AG08395 (cell line): ENCODE measurements at regions not wholly inside any gene's neighbourhood (a gene's known extent, or its start where the extent isn't known, plus 50 kb on each side); places are given as distances from the start of the nearest gene placed in this dataset.

Experiments
- DNase-seq: peaks from one replicate; pipeline ENCODE4 v3.0.0; 2012; ENCODE audit warnings: mixed read lengths, low spot score

- DNase-seq: no peak
Observed at GRCh38 chr17:77872714-77873499, 85.6 kb upstream of the TNRC6C start.

GRCh38 chr17:77873500-77874302 is 84.8 kb upstream of the TNRC6C start:
- no peak for DNase-seq

GRCh38 chr17:77874303-77875050 is 84.0 kb upstream of the TNRC6C start:
- no peak for DNase-seq

- peak; percentile 88 for DNase-seq
Observed at GRCh38 chr17:77875051-77875780, 83.3 kb upstream of the TNRC6C start.

GRCh38 chr17:77875881-77876509 is 82.5 kb upstream of the TNRC6C start:
- DNase-seq: peak; percentile 31

- DNase-seq: no peak
Observed at GRCh38 chr17:77877036-77877435, 81.5 kb upstream of the TNRC6C start.

DNA sequence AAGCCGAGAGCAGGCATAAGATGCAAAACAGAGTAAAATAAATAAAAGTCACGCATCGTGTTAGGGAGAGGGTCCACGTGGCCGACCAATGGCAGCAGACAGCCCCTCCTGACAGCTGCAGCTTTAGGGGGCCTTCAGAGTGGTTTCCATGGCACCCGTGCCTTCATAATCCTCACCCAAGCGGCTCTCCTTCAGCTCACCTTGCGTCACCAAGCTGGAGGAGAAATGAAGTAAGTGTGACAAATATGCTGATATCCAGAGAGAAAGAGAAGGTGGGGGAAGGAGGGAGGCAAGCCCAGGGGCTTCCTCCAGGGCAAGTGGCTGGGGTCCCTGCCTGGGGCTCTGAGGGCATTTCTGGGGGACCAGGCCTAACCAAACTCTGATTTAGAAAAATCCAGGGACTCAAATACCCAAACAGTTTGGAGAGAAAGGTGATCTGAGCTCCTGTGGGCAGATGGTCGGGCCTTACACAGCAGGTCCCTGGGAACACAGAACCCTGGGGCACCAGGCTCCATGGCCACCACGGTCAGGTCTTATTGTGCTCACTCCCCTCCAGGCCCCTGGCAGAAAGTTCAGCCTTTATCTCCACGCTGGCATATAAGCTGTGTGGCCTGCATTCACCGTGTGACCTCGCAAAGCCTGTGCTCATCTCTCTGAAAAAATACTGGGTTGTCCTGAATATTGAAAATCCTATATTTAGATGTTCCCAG is 80.7 kb upstream of the TNRC6C start:
- no peak for DNase-seq

DNA sequence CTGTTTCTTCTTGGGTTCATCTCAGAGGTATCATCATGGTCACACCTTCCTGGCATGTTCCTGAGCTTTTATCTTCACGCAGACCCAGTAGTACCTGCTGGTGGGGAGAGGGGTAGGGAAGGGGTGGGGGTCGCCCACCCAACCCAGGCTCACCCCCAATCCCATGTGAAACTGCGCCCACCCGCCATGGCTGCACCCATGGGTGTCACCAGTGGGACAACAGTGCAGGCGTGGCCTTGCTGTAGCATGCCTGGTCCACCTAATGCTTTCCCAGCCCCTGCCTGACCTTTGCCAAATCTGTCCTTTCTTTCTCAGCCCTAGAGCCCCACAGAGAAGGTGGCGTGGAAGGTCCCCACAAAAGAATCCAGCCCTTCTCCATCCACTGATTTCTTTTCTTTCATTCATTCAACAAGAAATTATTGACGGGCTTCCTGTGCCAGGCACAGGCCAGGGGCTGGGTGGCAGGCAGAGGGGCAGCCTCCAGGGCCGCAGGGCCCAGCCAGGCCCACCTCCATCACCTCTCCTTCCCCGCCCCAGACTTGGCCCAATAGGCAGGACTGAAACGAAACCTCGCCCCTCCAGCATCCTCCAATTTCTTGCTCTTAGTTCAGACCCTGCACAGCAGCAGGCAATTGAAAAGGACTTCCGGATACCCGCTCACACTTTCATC is 79.1 kb upstream of the TNRC6C start:
- DNase-seq: no peak

- DNase-seq: no peak
Observed at GRCh38 chr17:77879896-77880280, 78.6 kb upstream of the TNRC6C start.

GRCh38 chr17:77880711-77881450 is 77.6 kb upstream of the TNRC6C start:
- DNase-seq: no peak

- DNase-seq: peak; percentile 65
Observed at GRCh38 chr17:77881545-77881944, 77.0 kb upstream of the TNRC6C start.

DNA sequence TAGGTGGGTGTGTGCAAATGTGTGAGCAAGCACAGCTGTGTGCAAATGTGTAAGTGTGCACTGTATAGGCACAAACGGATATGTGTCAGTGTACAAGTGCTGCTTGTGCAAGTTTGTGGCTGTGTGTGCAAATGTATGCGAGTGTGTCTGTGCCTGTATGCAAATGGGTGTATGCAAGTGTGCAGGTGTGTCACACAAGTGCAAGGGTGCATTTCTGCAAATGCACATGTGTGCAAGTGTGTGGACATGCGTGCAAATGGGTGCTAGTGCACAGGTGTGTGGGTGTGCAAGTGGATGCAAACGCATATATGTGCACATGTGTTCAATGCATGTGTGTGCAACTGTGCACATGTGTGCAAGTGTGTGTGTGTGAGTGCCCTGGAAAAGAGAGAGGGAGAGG is 76.5 kb upstream of the TNRC6C start:
- DNase-seq: no peak

GRCh38 chr17:77882481-77883212 is 75.9 kb upstream of the TNRC6C start:
- DNase-seq: peak; percentile 25

DNA sequence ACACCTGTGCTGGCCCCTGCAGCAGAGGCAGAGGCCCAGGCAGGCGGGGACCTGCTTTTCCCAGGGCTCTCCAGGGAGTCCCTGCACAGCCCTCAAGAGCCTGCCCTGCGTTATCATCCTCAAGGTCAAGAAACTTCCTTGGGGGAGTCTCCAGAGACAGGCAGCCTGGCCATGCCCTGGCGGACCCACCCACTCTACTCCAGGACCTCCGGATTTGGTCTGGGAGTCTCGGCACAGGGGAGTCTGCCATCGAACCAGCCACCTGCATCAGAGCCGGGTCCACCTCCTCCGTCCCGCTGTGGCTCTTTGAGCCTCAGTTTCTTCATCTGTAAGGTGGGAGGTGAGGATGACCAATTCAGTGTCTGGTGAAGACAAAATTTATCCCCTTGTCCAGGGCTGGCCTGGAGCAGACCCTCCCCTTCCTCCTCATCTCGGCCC is 75.3 kb upstream of the TNRC6C start:
- DNase-seq: no peak

GRCh38 chr17:77884019-77884418 is 74.5 kb upstream of the TNRC6C start:
- no peak for DNase-seq

DNA sequence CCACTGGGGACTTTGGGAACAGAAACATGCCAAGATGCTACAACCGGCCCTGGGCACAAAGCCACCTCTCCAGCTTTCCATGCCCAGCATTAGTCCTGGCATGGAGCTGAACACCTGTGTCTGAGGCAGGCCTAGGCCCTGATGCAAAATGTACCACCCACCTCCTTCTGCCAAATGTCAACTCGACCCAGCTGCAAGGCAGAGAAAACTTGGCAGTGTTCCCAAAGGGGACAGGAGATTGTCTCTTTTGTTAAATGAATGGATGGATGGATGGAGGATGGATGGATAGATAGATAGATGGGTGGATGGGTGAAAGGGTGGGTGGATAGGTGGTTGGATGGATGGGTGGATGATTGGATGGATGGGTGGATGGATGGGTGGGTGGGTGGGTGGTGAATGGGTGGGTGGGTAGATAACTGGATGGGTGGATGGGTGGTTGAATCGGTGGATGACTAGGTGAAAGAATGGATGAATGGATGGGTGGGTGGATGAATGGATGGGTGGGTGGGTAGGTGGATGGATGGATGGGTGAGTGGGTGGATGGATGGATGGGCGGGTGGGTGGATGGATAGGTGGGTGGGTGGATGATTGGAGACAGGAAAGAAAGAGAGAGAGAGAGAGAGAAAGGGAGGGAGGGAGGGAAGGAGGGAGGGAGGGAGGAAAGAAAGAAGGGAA is 73.4 kb upstream of the TNRC6C start:
- DNase-seq: no peak

DNA sequence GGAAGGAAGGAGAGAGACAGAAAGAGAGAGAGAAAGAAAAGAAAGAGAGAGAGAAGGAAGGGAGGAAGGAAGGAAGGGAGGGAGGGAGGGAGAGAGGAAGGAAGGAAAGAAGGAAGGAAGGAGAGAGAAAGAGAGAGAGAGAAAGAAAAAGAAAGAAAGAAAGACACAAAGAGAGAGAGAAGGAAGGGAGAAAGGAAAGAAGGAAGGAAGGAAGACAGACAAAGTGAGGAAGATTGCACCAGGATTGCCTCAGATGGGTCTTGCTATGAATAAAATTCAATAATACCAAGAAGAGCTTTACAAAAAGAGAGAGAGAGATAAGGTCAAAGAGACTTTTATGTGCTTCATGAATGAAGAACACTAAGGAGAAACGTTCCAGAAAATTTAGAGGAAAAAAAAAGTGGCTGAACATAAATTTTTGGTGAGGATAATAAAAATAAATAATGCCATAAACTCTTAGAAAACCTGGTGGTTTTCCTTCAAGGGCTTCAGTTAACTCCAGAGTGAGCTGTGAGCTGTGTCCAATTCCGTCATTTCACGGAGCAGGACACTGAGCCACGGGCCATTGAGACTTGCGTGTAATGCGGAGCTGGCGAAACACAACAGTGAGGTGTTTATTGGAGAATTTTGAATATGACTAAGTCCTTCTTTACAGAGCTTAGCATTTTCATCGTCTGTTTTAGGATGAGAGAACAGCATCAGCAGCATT is 72.7 kb upstream of the TNRC6C start:
- DNase-seq: no peak

- no peak for DNase-seq
Observed at GRCh38 chr17:77886387-77886728, 72.1 kb upstream of the TNRC6C start.
